ENCODE measurements at regions not wholly inside any gene's neighbourhood (a gene's known extent, or its start where the extent isn't known, plus 50 kb on each side); places are given as distances from the start of the nearest gene placed in this dataset.

DNA sequence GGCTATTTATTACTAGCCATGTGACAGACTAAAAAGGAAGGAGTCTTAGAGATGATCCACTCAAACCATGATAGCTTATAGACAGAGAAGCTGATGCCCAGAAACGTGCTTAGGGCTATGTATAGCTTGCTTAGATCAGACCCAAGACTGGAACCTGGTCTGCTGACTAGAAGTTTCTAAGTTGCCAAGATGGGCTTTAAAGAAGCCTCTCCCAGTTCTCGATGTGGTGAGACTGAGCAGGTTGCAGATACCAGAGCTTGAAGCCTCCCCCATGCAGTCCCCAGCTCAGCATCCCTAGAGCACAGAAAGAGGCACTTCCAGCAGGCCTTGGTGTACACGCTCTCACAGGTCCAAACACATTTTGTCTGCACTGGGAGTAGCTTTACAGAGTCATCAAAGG is 51.1 kb upstream of the ATP10B start:
- no peak for DNase-seq (ENCODE audit: low read depth, low spot score)

Measured in astrocyte of the hippocampus (primary cell).